Natural killer cell (primary cell): ENCODE measurements at regions not wholly inside any gene's neighbourhood (a gene's known extent, or its start where the extent isn't known, plus 50 kb on each side); places are given as distances from the start of the nearest gene placed in this dataset.

ENCODE experiments used
- ATAC-seq, 3 donors: fragments of 150-1000 bp in 2 of 3; fragments of 200-7000 bp in 1 of 3; cut with Tn5 transposase; 1 replicate in 1 of 3; 2 replicates in 2 of 3; pipeline ENCODE4 v1.10.0; 2021; ENCODE audit warnings: mild to moderate bottlenecking in 2 of 3, moderate library complexity in 2 of 3
- DNase-seq, 2 donors: peaks; one replicate each; pipeline versions ENCODE4 v3.0.0 to v3.0.0-alpha.2; 2013 to 2021; ENCODE audit warnings: mixed read lengths in 1 of 2
- H3K27ac ChIP-seq: one replicate; pipeline ENCODE4 v1.5.1; 2013; ENCODE audit warnings: mild to moderate bottlenecking, low read length
- H3K27me3 ChIP-seq: one replicate; pipeline ENCODE4 v1.6.1; 2013; ENCODE audit warnings: low read length; ENCODE audit not compliant: control insufficient read depth, insufficient read depth
- H3K36me3 ChIP-seq: one replicate; pipeline ENCODE4 v1.6.1; 2013; ENCODE audit warnings: low read length; ENCODE audit not compliant: control insufficient read depth, insufficient read depth
- H3K4me1 ChIP-seq: one replicate; pipeline ENCODE4 v1.6.1; 2013; ENCODE audit warnings: low read length; ENCODE audit not compliant: control insufficient read depth, insufficient read depth
- H3K4me3 ChIP-seq: one replicate; pipeline ENCODE4 v1.5.1; 2013; ENCODE audit warnings: low read length
- H3K9me3 ChIP-seq: one replicate; pipeline ENCODE4 v1.6.1; 2013; ENCODE audit warnings: low read length; ENCODE audit not compliant: control insufficient read depth, insufficient read depth
- H3K27ac Mint-ChIP-seq, 2 donors: one replicate each; pipeline ENCODE4 v1.8.0; 2022; ENCODE audit warnings: mild to moderate bottlenecking in 2 of 2, mixed read lengths in 2 of 2, moderate library complexity in 1 of 2
- H3K27me3 Mint-ChIP-seq, 2 donors: one replicate each; pipeline ENCODE4 v1.8.0; 2022; ENCODE audit warnings: low read depth in 2 of 2, mixed read lengths in 2 of 2
- H3K36me3 Mint-ChIP-seq: one replicate; pipeline ENCODE4 v1.8.0; 2022; ENCODE audit warnings: mixed read lengths
- H3K4me1 Mint-ChIP-seq, 2 donors: one replicate each; pipeline ENCODE4 v1.8.0; 2022; ENCODE audit warnings: mixed read lengths in 2 of 2
- H3K4me3 Mint-ChIP-seq: one replicate; pipeline ENCODE4 v1.8.0; 2022; ENCODE audit warnings: mild to moderate bottlenecking, moderate library complexity, mixed read lengths
- H3K9me3 Mint-ChIP-seq, 2 donors: one replicate each; pipeline ENCODE4 v1.8.0; 2022; ENCODE audit warnings: mixed read lengths in 2 of 2
- WGBS: methylation state at CpG from one replicate; pipeline ENCODE4 v1.1.7; 2013; ENCODE audit warnings: missing lambda C conversion rate; ENCODE audit not compliant: insufficient coverage; 5-methylcytosine and 5-hydroxymethylcytosine counted together
- intact Hi-C: fragments of 100-400 bp; cut with micrococcal nuclease; formaldehyde crosslinking; loops from one replicate; pipeline ENCODE4 v1.14.2; 2022
- TF ChIP-seq, protein P1 (sequence below): fragments of 200-600 bp; IDR thresholded peaks from one replicate; pipeline ENCODE4 v1.8.0; 2022; ENCODE audit warnings: antibody characterized with exemption

DNA sequence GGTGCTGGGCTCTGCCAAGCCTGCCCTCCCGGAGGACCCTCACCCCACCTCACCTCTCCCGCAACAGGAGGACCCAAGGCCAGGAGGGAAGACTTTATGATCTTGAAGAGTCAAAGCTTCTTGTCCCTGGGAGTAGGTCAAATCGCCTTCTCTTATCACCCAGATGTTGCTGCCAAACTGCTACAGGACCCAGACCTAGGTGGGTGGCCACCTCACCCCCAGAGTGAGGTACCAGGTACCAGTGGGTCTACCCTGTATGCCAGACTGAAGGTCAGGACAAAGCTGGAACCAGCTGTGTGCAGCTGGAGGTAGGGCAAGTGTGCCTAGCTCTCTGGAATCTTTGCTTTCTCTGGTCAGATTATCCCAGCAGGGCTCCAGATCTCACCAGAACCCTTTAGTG, 197.2 kb downstream of the ZFP36L2 start:
- no peak overlapping the region for H3K4me3 Mint-ChIP-seq
- H3K4me1 ChIP-seq = peaks cover 43% of the 10 kb centered on the region
- H3K36me3 Mint-ChIP-seq = no peaks in the 10 kb centered on the region
- TF ChIP-seq, protein P1, sequence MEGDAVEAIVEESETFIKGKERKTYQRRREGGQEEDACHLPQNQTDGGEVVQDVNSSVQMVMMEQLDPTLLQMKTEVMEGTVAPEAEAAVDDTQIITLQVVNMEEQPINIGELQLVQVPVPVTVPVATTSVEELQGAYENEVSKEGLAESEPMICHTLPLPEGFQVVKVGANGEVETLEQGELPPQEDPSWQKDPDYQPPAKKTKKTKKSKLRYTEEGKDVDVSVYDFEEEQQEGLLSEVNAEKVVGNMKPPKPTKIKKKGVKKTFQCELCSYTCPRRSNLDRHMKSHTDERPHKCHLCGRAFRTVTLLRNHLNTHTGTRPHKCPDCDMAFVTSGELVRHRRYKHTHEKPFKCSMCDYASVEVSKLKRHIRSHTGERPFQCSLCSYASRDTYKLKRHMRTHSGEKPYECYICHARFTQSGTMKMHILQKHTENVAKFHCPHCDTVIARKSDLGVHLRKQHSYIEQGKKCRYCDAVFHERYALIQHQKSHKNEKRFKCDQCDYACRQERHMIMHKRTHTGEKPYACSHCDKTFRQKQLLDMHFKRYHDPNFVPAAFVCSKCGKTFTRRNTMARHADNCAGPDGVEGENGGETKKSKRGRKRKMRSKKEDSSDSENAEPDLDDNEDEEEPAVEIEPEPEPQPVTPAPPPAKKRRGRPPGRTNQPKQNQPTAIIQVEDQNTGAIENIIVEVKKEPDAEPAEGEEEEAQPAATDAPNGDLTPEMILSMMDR = no peak
- 87% methylated on average over 3 of the region's 3 CpGs for WGBS
- H3K27ac Mint-ChIP-seq = no peak overlapping the region
- DNase-seq (no peak), ATAC-seq (no peak)
- H3K36me3 ChIP-seq = no peaks in the 10 kb centered on the region
- H3K27me3 ChIP-seq = no peaks in the 10 kb centered on the region
- H3K4me1 Mint-ChIP-seq = peaks cover 27 to 32% of the 10 kb centered on the region in 2 donors
- H3K9me3 Mint-ChIP-seq = no peaks in the 10 kb centered on the region
- H3K4me3 ChIP-seq = no peak overlapping the region
- H3K9me3 ChIP-seq = no peaks in the 10 kb centered on the region
- intact Hi-C loops = no loop called here
- H3K27me3 Mint-ChIP-seq = no peaks in the 10 kb centered on the region
- H3K27ac ChIP-seq = no peak overlapping the region

DNA sequence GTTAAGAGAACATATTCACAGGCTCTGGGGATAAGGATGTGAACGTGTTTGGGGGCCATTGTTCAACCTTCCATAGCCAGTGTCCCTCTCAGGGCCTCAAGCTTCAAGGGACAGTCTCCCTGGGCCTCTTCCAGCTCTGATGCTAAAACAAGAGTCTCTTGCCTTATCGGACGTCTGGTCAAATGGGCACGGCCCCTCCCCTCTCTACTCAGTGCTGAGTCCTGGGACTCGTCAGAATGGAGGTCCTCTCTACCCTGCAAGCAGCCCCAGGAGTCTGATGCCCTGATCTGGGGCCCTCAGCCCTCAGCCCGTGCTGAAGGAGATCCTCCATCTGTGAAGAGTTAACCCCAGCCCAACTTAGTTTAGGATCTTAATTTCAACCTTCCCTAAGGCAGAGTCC, 198.2 kb downstream of the ZFP36L2 start:
- Histone ChIP-seq H3K4me3 (no peak overlapping the region), H3K36me3 (no peaks in the 10 kb centered on the region), H3K4me1 (peaks cover 43% of the 10 kb centered on the region), H3K27me3 (no peaks in the 10 kb centered on the region), H3K9me3 (no peaks in the 10 kb centered on the region), H3K27ac (no peak overlapping the region)
- H3K4me1 Mint-ChIP-seq = peaks cover 27 to 32% of the 10 kb centered on the region in 2 donors
- 80% methylated on average over 6 of the region's 6 CpGs for WGBS
- ATAC-seq = no peak
- TF ChIP-seq, protein P1 = no peak
- no peaks in the 10 kb centered on the region for H3K27me3 Mint-ChIP-seq
- no peak overlapping the region for H3K4me3 Mint-ChIP-seq
- H3K9me3 Mint-ChIP-seq = no peaks in the 10 kb centered on the region
- DNase-seq = no peak
- intact Hi-C loops = no loop called here
- no peak overlapping the region for H3K27ac Mint-ChIP-seq
- no peaks in the 10 kb centered on the region for H3K36me3 Mint-ChIP-seq

DNA sequence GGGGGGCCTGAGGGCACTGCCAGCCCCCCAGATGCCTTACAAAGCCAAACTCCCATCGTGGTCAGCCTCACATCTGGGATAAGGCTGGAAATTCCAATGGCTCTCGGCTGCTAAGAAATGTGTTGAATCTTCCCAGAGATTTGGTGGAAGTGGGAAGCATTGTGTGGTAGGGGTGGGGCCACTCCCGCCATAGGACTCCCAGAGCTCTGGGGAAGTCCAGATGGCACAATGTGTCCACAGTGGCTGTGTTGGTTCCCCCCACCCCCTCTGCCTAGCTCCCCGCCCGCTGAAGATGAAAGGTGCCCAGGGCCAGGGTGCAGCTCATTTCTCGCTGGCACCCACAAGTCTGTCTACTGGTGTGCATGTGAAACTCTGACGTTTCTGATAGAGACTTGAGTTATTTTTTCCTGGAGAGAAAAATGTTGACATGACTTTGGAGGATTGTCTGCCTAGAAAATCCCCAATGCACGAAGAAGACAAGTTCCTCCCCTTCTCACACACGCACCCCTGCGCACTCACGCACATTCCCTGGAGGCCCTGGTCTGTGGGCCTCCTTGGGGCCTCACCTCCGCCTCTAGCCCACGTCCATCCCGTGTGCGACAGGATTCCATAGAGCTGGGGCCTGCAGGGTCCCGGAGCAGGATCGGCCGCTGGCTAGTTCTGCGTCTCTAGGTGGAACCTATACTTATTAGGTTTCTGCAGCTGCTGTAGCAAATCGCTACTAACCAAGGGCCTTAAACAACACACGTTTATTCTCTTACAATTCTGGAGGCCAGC, 199.1 kb downstream of the ZFP36L2 start:
- Mint-ChIP-seq H3K36me3 (peaks cover 4% of the 10 kb centered on the region), H3K4me1 (peaks cover 27 to 32% of the 10 kb centered on the region in 2 donors), H3K9me3 (peaks cover 3% of the 10 kb centered on the region in 2 donors), H3K27ac (peak overlapping the region in 1 of 2 donors; percentile 69), H3K27me3 (no peaks in the 10 kb centered on the region), H3K4me3 (no peak overlapping the region)
- Histone ChIP-seq H3K27me3 (no peaks in the 10 kb centered on the region), H3K36me3 (no peaks in the 10 kb centered on the region), H3K4me1 (peaks cover 43% of the 10 kb centered on the region), H3K4me3 (no peak overlapping the region), H3K9me3 (peaks cover under 1% of the 10 kb centered on the region), H3K27ac (no peak overlapping the region)
- TF ChIP-seq, protein P1 = no peak
- ATAC-seq (peak in 2 of 3 donors; percentile 46 to 78), DNase-seq (no peak)
- intact Hi-C loops = no loop called here
- 72% methylated on average over 21 of the region's 21 CpGs for WGBS
